ENCODE measurements at regions not wholly inside any gene's neighbourhood (a gene's known extent, or its start where the extent isn't known, plus 50 kb on each side); places are given as distances from the start of the nearest gene placed in this dataset.

- TF ChIP-seq CTCF (conservative IDR thresholded peaks at IDR 0.05; ENCODE audit: control insufficient read depth, insufficient read depth, low read depth, low read length) = no peak
Measured at GRCh38 chr3:163745204-163745603, 1333.1 kb downstream of the SI start.

GRCh38 chr3:163735394-163735793 is 1342.9 kb downstream of the SI start:
- no peak overlapping the region for H3K4me3 ChIP-seq (ENCODE audit: control insufficient read depth, low read depth, low read length)
- no peak for TF ChIP-seq CTCF (conservative IDR thresholded peaks at IDR 0.05; ENCODE audit: control insufficient read depth, insufficient read depth, low read depth, low read length)
- DNase-seq (ENCODE audit: low read depth) = no peak

More at GRCh38 chr3:163745204-163745603, 1333.1 kb downstream of the SI start:
- no peak overlapping the region for H3K4me3 ChIP-seq (ENCODE audit: control insufficient read depth, low read depth, low read length)
- DNase-seq (ENCODE audit: low read depth) = no peak

- no peak for DNase-seq (ENCODE audit: low read depth)
- H3K4me3 ChIP-seq (ENCODE audit: control insufficient read depth, low read depth, low read length) = no peak overlapping the region
- TF ChIP-seq CTCF (conservative IDR thresholded peaks at IDR 0.05; ENCODE audit: control insufficient read depth, insufficient read depth, low read depth, low read length) = no peak
Measured at GRCh38 chr3:163730684-163731083, 1347.6 kb downstream of the SI start.

- DNase-seq (ENCODE audit: low read depth) = no peak
- no peak overlapping the region for H3K4me3 ChIP-seq (ENCODE audit: control insufficient read depth, low read depth, low read length)
- TF ChIP-seq CTCF (conservative IDR thresholded peaks at IDR 0.05; ENCODE audit: control insufficient read depth, insufficient read depth, low read depth, low read length) = no peak
Measured at GRCh38 chr3:163726125-163726524, 1352.2 kb downstream of the SI start.

GRCh38 chr3:163722405-163722804 is 1355.9 kb downstream of the SI start:
- H3K4me3 ChIP-seq (ENCODE audit: control insufficient read depth, low read depth, low read length) = no peak overlapping the region
- DNase-seq (ENCODE audit: low read depth) = no peak
- no peak for TF ChIP-seq CTCF (conservative IDR thresholded peaks at IDR 0.05; ENCODE audit: control insufficient read depth, insufficient read depth, low read depth, low read length)

GRCh38 chr3:163721596-163721995 is 1356.7 kb downstream of the SI start:
- no peak for TF ChIP-seq CTCF (conservative IDR thresholded peaks at IDR 0.05; ENCODE audit: control insufficient read depth, insufficient read depth, low read depth, low read length)
- no peak for DNase-seq (ENCODE audit: low read depth)
- H3K4me3 ChIP-seq (ENCODE audit: control insufficient read depth, low read depth, low read length) = no peak overlapping the region

- no peak for TF ChIP-seq CTCF (conservative IDR thresholded peaks at IDR 0.05; ENCODE audit: control insufficient read depth, insufficient read depth, low read depth, low read length)
Measured at GRCh38 chr3:163717377-163717776, 1360.9 kb downstream of the SI start.

More at GRCh38 chr3:163717377-163717776, 1360.9 kb downstream of the SI start:
- no peak overlapping the region for H3K4me3 ChIP-seq (ENCODE audit: control insufficient read depth, low read depth, low read length)
- no peak for DNase-seq (ENCODE audit: low read depth)
